Upper lobe of right lung (tissue), 1 donor: ENCODE measurements at regions not wholly inside any gene's neighbourhood (a gene's known extent, or its start where the extent isn't known, plus 50 kb on each side); places are given as distances from the start of the nearest gene placed in this dataset.

ENCODE experiments used
- ATAC-seq: fragments of 200-7000 bp; cut with Tn5 transposase; one replicate; pipeline ENCODE4 v1.9.1; 2020; ENCODE audit warnings: mild to moderate bottlenecking, moderate library complexity
- DNase-seq: peaks from one replicate; pipeline ENCODE4 v3.0.0-alpha.2; 2020
- H3K27ac ChIP-seq: fragments of 200-600 bp; one replicate; pipeline ENCODE4 v1.8.0; 2022
- H3K27me3 ChIP-seq: fragments of 200-600 bp; one replicate; pipeline ENCODE4 v1.8.0; 2022; ENCODE audit warnings: mild to moderate bottlenecking
- H3K36me3 ChIP-seq: fragments of 200-600 bp; one replicate; pipeline ENCODE4 v1.8.0; 2022
- H3K4me1 ChIP-seq: fragments of 200-600 bp; one replicate; pipeline ENCODE4 v1.8.0; 2022
- H3K4me3 ChIP-seq: fragments of 200-600 bp; one replicate; pipeline ENCODE4 v1.8.0; 2022; ENCODE audit warnings: mild to moderate bottlenecking
- H3K9me3 ChIP-seq: fragments of 200-600 bp; one replicate; pipeline ENCODE4 v1.8.0; 2022
- intact Hi-C: fragments of 100-400 bp; cut with DNase I; formaldehyde crosslinking; loops from one replicate; pipeline ENCODE4 v1.11.0; 2022
- TF ChIP-seq, protein P1 (sequence below): fragments of 200-600 bp; IDR thresholded peaks from one replicate; pipeline ENCODE4 v1.8.0; 2022; ENCODE audit warnings: antibody characterized with exemption
- donor health status: DM: no; HTN: yes; CAD: no; lungs with severe emphysema.

DNA sequence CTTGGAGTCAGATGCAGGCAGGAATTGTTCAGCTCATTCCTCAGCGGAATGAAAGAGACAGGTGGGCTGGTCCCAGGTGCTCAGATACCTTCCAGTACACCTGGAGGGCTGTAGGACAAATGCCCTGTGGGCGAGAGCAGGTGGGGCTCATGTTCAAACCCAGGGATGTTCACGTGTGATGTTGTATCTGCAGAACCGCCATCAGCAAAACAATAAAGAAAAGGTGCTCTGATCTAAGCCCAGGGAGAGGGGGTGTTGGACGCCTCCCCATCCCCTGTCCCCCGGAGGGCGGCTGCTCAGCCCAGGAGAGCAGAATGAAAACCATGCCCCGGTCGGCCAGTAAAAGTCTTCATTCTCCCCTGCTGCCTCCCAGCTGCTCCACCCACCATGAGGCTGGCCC lies 197.4 kb downstream of the HAUS1 start:
- Histone ChIP-seq H3K9me3 (no peaks in the 10 kb centered on the region), H3K27ac (no peak overlapping the region), H3K36me3 (no peaks in the 10 kb centered on the region), H3K4me1 (no peaks in the 10 kb centered on the region), H3K4me3 (no peak overlapping the region), H3K27me3 (no peaks in the 10 kb centered on the region)
- ATAC-seq (no peak), DNase-seq (peak; percentile 32)
- intact Hi-C loops = no loop called here
- TF ChIP-seq, protein P1, sequence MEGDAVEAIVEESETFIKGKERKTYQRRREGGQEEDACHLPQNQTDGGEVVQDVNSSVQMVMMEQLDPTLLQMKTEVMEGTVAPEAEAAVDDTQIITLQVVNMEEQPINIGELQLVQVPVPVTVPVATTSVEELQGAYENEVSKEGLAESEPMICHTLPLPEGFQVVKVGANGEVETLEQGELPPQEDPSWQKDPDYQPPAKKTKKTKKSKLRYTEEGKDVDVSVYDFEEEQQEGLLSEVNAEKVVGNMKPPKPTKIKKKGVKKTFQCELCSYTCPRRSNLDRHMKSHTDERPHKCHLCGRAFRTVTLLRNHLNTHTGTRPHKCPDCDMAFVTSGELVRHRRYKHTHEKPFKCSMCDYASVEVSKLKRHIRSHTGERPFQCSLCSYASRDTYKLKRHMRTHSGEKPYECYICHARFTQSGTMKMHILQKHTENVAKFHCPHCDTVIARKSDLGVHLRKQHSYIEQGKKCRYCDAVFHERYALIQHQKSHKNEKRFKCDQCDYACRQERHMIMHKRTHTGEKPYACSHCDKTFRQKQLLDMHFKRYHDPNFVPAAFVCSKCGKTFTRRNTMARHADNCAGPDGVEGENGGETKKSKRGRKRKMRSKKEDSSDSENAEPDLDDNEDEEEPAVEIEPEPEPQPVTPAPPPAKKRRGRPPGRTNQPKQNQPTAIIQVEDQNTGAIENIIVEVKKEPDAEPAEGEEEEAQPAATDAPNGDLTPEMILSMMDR = no peak

GRCh38 chr18:46302528-46303485 lies 198.6 kb downstream of the HAUS1 start:
- no peaks in the 10 kb centered on the region for H3K27me3 ChIP-seq
- TF ChIP-seq, protein P1 = no peak
- H3K9me3 ChIP-seq = no peaks in the 10 kb centered on the region
- intact Hi-C loops = no loop called here
- no peaks in the 10 kb centered on the region for H3K4me1 ChIP-seq
- no peak for ATAC-seq
- H3K27ac ChIP-seq = no peak overlapping the region
- no peak overlapping the region for H3K4me3 ChIP-seq
- no peaks in the 10 kb centered on the region for H3K36me3 ChIP-seq
- DNase-seq = peak; percentile 32

- TF ChIP-seq, protein P1 = no peak
- intact Hi-C loops = no loop called here
- no peak overlapping the region for H3K4me3 ChIP-seq
- H3K4me1 ChIP-seq = no peaks in the 10 kb centered on the region
- H3K27ac ChIP-seq = no peak overlapping the region
- H3K27me3 ChIP-seq = no peaks in the 10 kb centered on the region
- DNase-seq (no peak), ATAC-seq (peak; percentile 20)
- H3K9me3 ChIP-seq = no peaks in the 10 kb centered on the region
- H3K36me3 ChIP-seq = no peaks in the 10 kb centered on the region
These were observed 206.1 kb downstream of the HAUS1 start for GRCh38 chr18:46310258-46310657.

GRCh38 chr18:46310675-46311345 lies 206.6 kb downstream of the HAUS1 start:
- ATAC-seq = no peak
- Histone ChIP-seq H3K27ac (no peak overlapping the region), H3K36me3 (no peaks in the 10 kb centered on the region), H3K4me3 (no peak overlapping the region), H3K27me3 (no peaks in the 10 kb centered on the region), H3K9me3 (no peaks in the 10 kb centered on the region), H3K4me1 (no peaks in the 10 kb centered on the region)
- TF ChIP-seq, protein P1 = no peak
- intact Hi-C loops = no loop called here
- DNase-seq = no peak

GRCh38 chr18:46311491-46311890 lies 207.3 kb downstream of the HAUS1 start:
- no peak overlapping the region for H3K27ac ChIP-seq
- no peaks in the 10 kb centered on the region for H3K36me3 ChIP-seq
- no peaks in the 10 kb centered on the region for H3K9me3 ChIP-seq
- TF ChIP-seq, protein P1 = no peak
- intact Hi-C loops = no loop called here
- H3K4me1 ChIP-seq = no peaks in the 10 kb centered on the region
- H3K27me3 ChIP-seq = no peaks in the 10 kb centered on the region
- no peak for DNase-seq
- H3K4me3 ChIP-seq = no peak overlapping the region
- no peak for ATAC-seq
